GM19395 (cell line): ENCODE measurements at regions not wholly inside any gene's neighbourhood (a gene's known extent, or its start where the extent isn't known, plus 50 kb on each side); places are given as distances from the start of the nearest gene placed in this dataset.

Experiments used
- ATAC-seq: cut with Tn5 transposase; IDR thresholded peaks from one replicate; pipeline ENCODE4 v1.9.1; 2021; ENCODE audit warnings: mild to moderate bottlenecking, moderate library complexity; ENCODE audit not compliant: unreplicated experiment

DNA sequence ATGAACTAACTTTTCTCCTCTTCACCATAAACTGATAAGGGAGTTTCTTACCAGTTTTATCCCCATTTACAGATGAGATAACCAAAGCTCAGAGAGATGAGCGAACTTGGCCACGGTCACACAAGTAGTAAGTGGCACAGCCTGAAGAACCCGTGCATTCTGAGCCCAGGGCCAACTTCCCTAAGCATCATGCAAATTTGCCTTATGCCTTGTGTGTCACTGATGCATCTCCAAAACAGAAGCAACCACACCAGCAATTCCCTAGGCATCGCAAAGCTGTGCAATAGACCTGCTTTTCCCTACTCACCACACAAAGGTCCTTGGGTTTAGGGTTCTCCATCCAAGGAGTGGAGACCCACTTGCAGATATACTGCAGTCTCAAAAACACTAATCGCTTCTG, 304.5 kb upstream of the KAZN start:
- no peak for ATAC-seq

DNA sequence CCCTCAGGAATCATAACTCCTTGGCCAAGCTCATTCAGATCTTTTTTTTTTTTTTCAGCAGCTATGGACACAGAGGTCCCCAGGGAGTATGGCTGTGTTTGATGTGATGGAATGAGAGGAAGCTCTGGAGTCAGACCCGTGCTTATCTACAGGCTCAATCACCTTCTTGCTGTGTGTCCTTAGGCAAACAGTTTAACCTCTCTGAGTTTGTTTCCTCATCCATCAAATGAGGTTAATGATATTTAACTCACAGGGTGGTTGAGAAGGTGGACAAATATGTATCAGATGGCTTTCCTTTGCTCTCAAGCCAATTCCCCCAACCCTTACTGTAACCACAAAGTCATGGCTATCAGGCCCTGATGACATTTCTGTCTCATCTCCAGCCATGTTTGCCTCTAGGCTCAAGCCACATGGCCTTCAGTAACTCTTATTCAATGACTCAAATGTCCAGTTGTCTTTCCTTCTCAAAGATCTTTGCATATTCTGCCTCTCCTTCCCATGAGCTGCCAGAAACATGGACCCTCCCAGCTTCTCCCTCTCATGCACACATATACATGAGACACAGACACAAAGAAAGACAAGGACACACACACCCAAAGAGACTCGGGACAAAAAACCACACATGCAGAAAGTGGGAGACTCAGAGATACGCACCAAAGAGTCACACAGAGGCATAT, 303.5 kb upstream of the KAZN start:
- no peak for ATAC-seq

DNA sequence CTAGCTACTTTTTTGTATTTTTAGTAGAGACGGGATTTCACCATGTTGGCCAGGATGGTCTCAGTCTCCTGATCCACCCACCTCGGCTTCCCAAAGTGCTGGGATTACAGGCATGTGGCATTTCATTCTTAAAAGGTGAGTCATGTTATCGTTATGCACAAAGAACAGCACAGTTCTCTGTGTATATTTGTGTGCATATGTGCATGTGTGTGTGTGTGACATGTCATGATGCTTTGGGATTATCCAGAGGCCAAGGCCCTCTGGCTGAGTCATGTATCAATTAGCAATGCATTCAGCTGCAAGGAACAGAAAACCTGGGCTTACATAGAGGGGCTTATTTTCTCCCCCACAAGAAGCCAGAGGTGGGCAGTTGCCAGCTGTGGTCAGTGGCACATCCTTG, 301.7 kb upstream of the KAZN start:
- ATAC-seq, result no peak

DNA sequence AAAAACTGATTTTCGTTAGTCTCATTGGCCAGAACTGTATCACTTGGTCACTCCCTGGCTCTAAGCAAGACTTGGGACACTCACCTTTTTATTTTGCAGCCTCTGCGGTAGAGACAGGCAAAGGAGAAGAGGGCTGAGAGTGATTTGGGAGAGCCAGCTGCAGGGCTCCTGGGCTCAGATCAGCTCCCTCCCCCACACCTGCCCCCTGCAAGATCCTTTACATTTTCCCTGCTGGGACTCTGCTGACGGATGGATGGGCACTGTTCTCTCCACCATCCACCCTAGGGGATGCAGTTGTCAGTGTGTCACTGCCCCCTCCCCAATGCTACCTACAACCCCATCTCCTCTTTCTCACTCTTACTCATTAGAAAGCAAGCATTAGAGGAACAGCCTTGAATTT, 301.1 kb upstream of the KAZN start:
- no peak for ATAC-seq

DNA sequence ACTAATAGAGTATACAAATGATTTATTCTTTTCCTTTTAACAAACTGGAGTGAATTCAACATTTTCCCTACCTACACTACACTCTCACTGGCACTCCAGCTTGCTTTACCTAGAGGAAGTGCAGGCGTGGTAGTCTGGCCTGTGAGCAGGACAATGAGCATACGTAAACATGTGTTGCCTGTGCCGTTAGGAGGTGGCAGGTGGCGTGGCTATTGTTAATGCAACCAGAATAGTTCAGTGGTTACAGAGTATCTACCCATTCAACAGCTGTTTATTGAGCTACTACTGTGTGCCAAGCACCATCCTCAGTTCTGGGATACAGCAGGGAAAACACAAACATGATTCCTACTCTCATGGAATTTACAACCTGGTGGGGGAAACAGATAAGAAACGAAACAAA, 299.7 kb upstream of the KAZN start:
- ATAC-seq, result no peak

- no peak for ATAC-seq
Observed at GRCh38 chr1:14300991-14301703, 297.3 kb upstream of the KAZN start.

DNA sequence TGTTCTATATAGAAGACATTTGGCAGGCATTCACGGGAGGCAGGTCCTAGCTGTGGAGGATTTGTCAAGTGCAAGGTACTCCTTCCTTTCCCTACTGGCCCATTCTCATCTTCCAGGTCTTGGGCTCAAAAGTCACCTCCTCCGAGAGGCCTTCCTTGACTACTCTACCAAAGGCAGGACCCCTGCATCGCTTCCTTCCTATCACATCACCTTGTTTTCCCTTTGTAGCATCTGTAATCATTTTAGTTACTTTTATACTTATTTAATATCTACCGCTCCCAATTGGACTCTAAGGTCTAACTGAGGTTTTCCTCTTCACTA, 296.8 kb upstream of the KAZN start:
- ATAC-seq, result no peak

GRCh38 chr1:14302025-14302424, 296.5 kb upstream of the KAZN start:
- no peak for ATAC-seq

DNA sequence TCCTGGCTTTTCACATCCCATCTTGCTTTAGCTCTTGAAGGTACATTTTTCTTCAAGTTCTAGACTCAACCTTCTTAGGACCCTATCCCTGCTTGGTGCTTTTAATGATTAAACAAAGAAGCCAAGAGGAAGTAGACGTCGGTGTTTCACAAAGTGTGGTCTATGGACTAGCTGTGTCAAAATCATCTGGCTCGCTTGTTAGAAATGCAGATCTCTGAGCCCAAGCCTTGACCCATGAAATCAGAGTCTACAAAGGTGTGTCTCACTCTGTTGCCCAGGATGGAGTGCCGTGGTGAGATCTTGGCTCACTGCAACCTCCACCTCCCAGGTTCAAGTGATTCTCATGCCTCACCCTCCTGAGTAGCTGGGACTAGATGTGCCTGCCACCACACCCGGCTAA, 295.5 kb upstream of the KAZN start:
- no peak for ATAC-seq

DNA sequence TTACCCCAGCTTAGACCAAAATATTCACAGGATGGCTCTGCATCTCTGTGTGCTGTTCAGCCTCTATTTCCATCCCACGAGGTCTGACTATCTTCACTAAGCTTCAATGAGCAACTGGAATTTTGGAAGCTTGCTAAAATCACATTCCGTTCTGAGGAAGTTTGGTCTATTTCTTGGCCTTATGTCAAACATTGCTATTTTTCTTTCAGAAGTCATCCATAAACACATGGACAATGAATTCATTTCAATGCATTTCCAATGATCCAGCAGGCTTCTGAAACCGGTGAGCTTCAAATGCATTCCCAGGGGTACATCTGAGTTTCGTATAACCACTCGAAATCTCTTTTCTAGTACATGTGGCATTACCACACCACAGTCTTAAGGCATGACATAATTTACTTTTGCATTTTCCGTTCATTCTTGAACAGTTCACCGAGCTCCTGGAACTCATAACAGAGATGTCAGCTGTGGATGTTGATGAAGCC, 294.1 kb upstream of the KAZN start:
- no peak for ATAC-seq

DNA sequence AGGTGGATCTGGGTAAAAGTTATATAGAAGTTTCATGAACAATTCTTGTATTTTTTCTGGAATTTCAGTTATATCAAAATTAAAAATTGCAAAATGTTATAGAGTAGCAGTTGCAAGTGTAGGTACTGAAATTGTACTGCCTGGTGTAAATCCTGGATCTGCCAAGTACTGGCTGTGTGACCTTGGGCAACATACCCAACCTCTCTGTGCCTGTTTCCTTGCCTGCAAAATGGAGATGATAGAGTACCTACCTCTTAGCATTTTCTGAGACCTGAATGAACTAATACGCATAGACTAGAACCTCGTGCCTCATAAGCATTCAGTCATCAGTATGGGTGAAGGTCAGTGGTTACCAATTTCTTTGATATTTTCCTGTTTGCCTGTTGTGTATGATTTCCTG, 290.0 kb upstream of the KAZN start:
- no peak for ATAC-seq

DNA sequence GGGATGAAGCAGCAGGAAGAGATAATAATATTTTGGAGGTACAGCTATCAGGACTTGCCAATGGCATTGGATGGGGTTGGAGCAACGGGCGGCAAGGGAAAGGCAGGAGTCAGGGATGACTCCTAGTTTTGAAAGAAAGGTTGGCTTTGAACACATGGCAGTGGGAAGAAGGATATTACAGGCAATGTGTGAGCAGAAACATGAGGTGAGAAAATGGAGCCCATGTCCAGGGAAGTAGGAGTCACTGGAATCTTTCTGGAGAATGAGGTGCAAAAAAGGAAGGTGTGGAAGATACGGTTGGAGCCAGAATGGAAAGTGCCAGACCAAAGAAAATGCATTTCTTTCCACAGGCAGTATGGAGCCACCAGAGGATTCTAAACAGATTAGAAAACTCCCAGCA, 288.5 kb upstream of the KAZN start:
- ATAC-seq, result no peak

GRCh38 chr1:14310476-14310875, 288.0 kb upstream of the KAZN start:
- no peak for ATAC-seq

DNA sequence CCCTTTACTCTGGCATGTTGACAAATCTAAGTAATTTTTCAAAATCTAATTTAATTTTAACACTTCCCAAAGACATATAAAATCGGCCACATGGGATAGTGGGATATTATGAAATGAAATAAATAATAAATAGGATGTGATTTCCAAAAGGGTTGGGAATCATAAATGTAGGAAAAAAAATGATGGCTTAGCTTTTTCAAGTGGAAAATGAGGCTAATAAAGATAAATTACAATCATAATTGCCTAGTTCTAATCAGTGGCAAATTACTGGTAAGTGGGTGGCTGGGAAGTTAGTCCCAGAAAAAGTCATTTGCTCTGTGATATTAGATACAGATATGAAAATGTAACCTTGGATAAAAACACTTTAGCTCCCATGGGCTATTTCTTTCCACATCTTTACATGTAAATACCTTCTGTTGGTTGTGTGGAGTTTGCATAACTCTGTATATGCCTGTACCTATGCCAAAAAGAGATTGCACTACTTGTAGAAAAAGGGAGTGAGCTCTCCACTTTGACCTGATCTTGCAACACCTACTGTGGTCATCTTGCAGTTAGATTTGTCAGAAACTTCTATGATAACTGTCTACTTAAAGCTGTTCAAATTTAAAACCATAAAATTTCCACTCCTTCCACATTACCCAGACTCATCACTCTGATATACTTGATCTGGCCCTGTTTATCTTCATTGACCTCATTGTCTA, 284.6 kb upstream of the KAZN start:
- ATAC-seq, result no peak

DNA sequence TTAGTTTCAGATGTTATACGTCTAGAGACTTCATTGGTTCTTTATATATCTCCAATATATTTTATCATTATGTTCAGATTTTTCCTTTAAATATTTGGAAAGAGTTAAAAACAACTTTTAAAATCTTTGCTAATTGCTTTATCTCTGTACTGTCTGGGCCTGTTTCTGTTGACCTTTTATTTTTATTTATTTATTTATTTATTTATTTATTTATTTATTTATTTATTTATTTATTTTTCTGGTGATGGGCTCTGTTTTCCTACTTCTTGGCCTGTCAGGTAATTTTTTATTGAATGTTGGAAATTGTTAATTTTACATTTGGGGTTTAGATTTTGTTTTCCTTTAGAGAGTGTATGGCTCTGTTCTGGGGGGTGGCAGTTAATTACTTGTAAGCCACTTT, 279.7 kb upstream of the KAZN start:
- ATAC-seq, result no peak

DNA sequence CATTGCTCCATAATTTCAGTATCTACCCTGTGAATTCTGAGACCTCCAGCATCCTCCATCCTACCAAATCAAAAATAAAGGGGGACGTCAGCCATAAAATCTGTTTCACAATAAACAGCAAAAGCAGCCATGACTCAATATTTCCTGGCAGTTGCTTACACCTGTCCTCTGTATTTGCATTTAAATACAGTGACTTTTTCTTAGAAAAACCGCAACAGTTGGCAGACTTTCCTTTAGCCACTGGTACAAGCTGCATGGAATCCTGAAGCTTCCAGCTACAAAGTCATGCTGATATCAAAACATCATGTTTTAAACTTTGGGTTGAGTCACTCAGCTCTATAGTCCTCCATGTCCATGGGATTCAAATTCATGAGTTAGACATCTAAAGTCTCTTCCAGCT, 278.0 kb upstream of the KAZN start:
- no peak for ATAC-seq

- no peak for ATAC-seq
Observed at GRCh38 chr1:14320986-14321385, 277.5 kb upstream of the KAZN start.

DNA sequence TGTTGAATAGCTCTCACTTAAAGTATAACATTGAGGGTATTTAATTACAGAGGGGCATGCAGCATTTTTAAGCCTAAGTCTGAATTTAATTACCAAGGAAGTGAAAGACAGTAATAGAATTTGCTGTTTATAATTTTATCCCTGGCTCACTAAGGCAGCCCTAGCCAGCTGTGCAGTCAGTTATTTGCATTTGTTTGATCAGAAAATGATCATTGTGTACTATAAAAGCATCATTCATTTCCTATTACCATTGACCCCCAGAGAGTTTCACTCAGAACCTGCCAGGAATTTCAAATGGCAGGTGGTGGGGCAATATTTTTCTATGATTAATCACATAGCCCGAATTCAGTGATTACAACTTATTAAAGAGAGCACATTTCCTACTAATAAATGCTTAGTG, 277.1 kb upstream of the KAZN start:
- no peak for ATAC-seq

DNA sequence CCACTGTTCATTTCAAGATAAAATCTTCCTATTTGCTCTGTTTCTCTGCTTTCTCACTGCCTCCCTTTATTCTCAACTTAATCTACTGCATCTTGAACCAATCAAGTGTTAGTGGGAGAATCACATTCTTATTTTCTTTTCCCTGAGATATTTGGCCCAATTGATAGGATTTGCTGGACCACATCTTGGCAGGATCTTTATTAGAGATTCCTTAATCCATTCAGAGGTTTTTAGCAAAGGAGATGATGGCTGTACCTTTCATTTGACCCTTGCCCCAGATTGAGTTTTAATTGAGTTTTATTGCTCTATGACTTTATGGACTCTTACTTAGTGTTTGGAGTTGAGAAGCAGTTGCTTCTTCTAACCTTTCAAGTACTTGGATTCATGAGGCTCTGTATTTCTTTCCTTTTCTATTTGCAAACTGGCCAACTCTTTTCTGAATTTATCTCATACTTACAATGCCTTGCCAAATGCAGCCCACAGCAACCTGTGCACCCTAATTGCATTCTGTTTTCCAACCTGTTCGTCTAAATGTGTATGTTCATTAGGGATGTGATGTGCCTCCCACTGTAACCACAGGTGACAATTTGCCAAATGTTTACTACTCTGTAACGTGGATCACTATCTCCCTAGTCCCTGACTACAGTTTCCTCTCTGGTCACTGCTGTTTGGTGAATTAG, 274.8 kb upstream of the KAZN start:
- no peak for ATAC-seq

DNA sequence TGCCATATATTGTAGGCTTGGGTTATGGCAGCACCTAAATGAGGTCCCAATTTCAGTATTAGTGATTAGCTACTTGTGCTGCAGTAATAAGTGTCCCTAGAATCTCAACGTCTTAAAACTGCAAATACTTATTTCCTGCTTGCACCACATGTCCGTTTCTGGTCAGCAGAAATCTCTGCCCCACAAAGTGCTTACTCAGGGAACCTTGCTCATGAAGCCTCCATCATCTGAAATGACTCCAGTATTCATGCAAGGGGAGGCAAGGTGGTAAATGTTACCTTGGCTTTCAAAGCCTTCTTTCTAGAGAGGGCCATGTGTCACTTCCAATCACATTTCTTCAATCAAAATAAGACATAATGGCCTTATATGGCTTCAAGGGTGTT, 274.2 kb upstream of the KAZN start:
- no peak for ATAC-seq

DNA sequence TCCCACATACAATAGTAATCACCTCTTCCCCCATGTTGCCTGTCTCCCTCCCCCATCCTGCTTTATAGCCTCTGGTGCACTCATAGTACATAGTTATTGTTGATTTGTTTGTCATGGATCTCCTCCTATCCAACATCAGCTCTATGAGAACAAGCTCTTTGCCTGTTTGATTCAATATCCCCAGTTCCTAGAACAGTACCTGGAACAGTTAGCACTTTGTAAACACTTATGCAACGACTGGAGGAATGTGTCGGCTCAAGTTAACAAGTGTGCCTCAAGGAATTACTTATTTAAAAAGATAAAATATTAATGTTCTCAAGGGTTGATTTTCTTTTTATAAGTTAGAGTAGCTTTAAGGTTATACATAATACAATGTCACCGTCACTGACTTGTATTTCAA, 271.6 kb upstream of the KAZN start:
- no peak for ATAC-seq

GRCh38 chr1:14328685-14329084, 269.8 kb upstream of the KAZN start:
- no peak for ATAC-seq
